Muscle layer of duodenum (tissue), 2 donors: ENCODE measurements at regions not wholly inside any gene's neighbourhood (a gene's known extent, or its start where the extent isn't known, plus 50 kb on each side); places are given as distances from the start of the nearest gene placed in this dataset.
"Not testable (repeated sequence)": the region's sequence is repeated elsewhere in the genome, so short reads cannot be mapped to it uniquely, and the experiment has no call there.

ENCODE experiments used
- H3K27ac ChIP-seq: one replicate; pipeline ENCODE4 v1.7.0; 2013; ENCODE audit warnings: mild to moderate bottlenecking, low read length
- H3K27me3 ChIP-seq: one replicate; pipeline ENCODE4 v1.7.0; 2013; ENCODE audit warnings: low read depth, mild to moderate bottlenecking, control low read depth, low read length
- H3K36me3 ChIP-seq, 2 donors: one replicate each; pipeline ENCODE4 v1.7.0; 2013; ENCODE audit warnings: low read length in 2 of 2, control low read depth in 1 of 2, mild to moderate bottlenecking in 1 of 2; ENCODE audit not compliant: insufficient read depth in 2 of 2, control insufficient read depth in 1 of 2
- H3K4me1 ChIP-seq, 2 donors: one replicate each; pipeline ENCODE4 v1.7.0; 2013; ENCODE audit warnings: low read length in 2 of 2, mild to moderate bottlenecking in 2 of 2, control low read depth in 1 of 2, moderate library complexity in 1 of 2; ENCODE audit not compliant: insufficient read depth in 2 of 2, control insufficient read depth in 1 of 2
- H3K4me3 ChIP-seq, 2 donors: one replicate each; pipeline ENCODE4 v1.7.0; 2013; ENCODE audit warnings: low read length in 2 of 2, low read depth in 1 of 2, mild to moderate bottlenecking in 1 of 2
- H3K9me3 ChIP-seq, 2 donors: one replicate each; pipeline ENCODE4 v1.7.0; 2013; ENCODE audit warnings: low read length in 2 of 2, control low read depth in 1 of 2, mild to moderate bottlenecking in 1 of 2; ENCODE audit not compliant: control insufficient read depth in 1 of 2
- donor health status: healthy.

DNA sequence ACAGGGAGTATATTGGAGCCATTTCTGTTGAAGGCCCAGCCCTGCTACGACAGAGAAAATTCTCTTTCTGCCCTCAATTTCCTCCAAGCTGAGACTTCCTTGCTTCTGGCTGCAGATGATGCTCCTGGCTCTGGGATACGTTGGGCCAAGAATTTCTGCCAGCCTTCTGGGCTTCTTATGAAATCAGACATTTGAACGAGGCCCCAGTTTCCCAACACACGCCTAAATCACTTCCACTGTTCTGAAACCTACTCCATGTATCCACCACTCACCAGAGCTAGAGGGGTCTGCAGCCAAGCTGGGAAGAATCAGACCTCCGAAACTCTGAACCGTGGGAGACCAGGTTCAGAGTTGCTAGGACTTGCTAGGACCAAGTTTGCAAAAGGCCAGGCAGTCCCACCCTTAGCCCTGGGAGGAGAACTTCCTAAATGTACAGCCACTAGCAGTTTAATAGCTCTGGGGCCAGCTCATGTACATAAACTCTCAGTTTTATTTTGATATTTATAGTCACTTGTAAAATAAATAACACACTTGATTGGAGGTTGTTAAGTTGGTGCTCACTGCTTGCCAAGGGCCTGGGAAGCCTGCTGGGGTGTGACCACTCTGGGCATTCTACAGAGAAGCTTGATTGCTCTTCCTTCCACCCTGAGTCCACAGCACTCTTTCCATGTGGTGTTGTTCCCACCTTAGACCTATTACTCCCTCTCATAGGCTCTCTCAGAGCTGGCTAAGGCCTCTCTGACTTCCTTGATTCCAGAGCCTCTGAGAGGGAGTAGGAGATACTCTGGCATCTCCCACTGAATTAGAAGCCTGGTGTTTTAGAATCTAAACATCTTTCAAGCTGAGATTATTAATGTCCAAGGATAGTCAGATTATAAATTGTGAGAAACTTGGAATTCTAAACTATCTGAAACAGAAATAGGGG lies 83.4 kb upstream of the TRABD2B start:
- Histone ChIP-seq H3K27me3 (no peaks in the 10 kb centered on the region), H3K9me3 (no peaks in the 10 kb centered on the region), H3K4me1 (no peaks in the 10 kb centered on the region), H3K36me3 (no peaks in the 10 kb centered on the region), H3K27ac (no peak overlapping the region), H3K4me3 (no peak overlapping the region)

DNA sequence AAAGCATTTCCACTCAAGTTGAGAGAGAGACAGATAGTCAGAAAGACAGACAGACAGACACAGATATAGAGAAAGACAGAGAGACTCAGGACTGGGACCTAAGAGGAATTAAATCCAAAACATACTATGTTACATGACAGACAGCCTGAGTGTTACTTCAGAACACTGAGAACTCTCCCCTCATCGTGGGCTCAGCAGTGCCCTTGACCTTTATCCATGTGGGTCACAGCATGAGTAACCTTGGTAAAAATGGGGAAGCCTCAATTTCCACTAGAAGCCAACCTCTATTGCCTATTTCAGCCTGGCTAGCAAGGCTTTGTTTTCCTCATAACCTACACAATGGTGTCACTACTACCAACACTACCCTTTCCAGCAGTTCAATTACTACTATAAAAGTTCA lies 81.9 kb upstream of the TRABD2B start:
- Histone ChIP-seq H3K27me3 (no peaks in the 10 kb centered on the region), H3K9me3 (no peaks in the 10 kb centered on the region), H3K36me3 (no peaks in the 10 kb centered on the region), H3K4me1 (no peaks in the 10 kb centered on the region), H3K4me3 (no peak overlapping the region), H3K27ac (no peak overlapping the region)

DNA sequence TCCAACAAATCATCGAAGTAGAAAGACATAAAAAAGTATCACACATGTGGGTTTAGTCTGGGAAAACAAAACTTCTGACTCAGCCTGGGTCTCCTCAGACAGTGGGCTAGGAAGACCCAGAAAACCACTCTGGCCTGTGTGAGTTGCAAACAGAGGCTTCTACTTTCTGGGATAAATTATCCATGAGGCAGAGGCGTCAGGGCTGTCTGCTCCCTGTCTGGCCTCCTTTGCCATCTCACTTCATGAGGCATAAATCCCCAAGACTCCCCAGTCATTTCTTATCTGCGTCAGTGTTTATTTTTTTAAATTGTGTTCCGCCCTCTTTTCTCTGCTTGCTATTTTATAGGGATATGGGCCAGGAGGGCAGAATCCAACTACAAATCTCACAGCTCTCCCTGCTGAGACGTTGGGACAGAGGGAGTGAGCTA lies 80.6 kb upstream of the TRABD2B start:
- no peaks in the 10 kb centered on the region for H3K27me3 ChIP-seq
- H3K27ac ChIP-seq, result no peak overlapping the region
- H3K4me1 ChIP-seq, result no peaks in the 10 kb centered on the region
- no peaks in the 10 kb centered on the region for H3K36me3 ChIP-seq
- no peaks in the 10 kb centered on the region for H3K9me3 ChIP-seq
- H3K4me3 ChIP-seq, result no peak overlapping the region

DNA sequence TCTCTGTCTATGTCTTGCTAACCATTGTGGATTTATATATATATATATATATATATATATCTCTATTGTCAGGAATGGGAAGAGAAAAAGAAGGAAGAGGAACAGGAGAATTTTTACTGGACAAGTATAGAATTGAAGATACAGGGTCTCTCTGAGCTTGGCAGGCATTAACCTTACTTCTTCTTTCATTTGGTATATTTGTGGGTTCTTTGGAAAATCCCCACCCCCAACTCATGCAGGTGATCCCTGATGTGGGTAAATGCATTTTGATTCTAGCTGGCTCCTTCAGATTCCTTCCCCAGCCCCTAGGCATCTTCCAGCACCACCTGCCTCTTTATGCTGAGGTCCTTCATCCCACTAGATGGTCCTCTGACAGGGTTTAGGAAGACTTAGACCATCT lies 78.8 kb upstream of the TRABD2B start:
- H3K9me3 ChIP-seq, result no peaks in the 10 kb centered on the region
- no peaks in the 10 kb centered on the region for H3K36me3 ChIP-seq
- no peaks in the 10 kb centered on the region for H3K27me3 ChIP-seq
- H3K4me1 ChIP-seq, result no peaks in the 10 kb centered on the region
- no peak overlapping the region for H3K27ac ChIP-seq
- no peak overlapping the region for H3K4me3 ChIP-seq

DNA sequence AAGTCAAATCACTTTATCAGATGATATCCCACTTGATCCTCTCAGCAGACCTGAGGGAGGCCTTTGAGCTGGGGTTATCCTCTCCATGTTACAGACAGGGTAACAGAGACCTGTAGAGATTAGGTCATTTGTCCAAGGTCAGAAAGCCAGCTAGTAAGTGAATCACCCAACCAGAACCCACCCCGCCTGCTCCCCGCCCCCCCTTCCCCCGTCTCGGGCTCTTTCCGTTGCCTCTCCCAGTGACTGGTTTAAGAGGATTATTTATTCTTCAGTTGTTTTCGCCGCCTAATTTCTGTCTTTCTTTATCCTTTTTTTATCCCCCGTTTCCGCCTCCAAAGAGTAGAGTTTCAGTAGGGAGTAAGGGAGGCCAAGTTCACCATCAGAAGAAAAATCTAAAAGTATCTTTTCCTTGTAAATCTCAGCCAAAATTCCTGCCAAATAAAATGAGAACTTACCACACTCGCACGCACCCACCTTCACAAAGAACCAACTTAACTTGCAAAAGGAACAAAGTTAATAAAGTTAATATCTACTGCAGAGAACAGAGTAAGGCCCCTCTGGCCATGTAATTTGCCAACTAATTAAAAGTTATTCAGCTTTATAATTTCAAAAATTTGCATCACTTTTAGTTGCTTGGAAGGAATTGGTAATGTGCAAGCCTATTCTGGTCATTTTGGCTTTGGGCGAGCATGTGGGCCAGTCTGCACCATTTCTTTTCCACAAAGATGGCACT lies 76.8 kb upstream of the TRABD2B start:
- Histone ChIP-seq H3K27ac (no peak overlapping the region), H3K36me3 (no peaks in the 10 kb centered on the region)

DNA sequence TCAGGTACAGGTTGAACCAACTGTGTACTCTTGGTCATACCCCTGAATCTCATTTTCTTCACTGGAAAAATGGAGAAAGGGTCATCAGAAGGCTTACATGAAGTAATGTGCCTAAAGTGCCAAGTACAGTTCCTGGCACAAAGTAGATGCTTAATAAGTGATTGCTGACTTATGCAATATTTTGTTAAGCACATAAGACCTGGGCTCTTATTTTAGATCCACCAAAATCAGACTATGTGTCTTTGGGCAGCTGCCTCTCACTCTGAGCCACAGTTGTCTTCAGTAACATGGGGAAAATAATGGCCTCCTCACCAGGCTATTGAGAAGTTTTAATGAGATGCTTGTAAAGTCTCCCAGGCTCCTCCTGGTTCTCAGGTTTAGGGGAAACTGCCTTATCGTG lies 74.3 kb upstream of the TRABD2B start:
- no peaks in the 10 kb centered on the region for H3K4me1 ChIP-seq
- no peaks in the 10 kb centered on the region for H3K27me3 ChIP-seq
- H3K36me3 ChIP-seq, result no peaks in the 10 kb centered on the region
- H3K27ac ChIP-seq, result no peak overlapping the region
- no peak overlapping the region for H3K4me3 ChIP-seq
- no peaks in the 10 kb centered on the region for H3K9me3 ChIP-seq

More for the DNA sequence above, 76.8 kb upstream of the TRABD2B start:
- Histone ChIP-seq H3K27me3 (no peaks in the 10 kb centered on the region), H3K9me3 (no peaks in the 10 kb centered on the region), H3K4me1 (no peaks in the 10 kb centered on the region), H3K4me3 (no peak overlapping the region)

DNA sequence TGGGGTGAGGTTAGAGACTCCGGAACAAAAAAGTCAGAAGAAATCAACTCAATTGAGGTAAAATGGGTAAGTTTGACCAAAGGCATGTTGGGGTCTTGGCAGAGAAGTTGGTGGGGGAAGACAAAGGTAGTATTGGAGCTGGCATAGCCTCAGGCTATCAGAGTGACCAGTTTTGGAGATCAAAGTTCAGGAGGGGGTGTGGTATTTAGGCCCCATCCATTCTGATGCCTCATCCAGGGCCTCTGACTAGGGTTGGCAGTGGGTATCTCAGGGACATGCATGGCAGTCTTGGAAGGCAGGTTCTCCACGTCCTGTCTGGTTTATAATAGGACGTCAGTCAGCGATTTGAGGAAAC lies 73.2 kb upstream of the TRABD2B start:
- H3K27ac ChIP-seq, result no peak overlapping the region

DNA sequence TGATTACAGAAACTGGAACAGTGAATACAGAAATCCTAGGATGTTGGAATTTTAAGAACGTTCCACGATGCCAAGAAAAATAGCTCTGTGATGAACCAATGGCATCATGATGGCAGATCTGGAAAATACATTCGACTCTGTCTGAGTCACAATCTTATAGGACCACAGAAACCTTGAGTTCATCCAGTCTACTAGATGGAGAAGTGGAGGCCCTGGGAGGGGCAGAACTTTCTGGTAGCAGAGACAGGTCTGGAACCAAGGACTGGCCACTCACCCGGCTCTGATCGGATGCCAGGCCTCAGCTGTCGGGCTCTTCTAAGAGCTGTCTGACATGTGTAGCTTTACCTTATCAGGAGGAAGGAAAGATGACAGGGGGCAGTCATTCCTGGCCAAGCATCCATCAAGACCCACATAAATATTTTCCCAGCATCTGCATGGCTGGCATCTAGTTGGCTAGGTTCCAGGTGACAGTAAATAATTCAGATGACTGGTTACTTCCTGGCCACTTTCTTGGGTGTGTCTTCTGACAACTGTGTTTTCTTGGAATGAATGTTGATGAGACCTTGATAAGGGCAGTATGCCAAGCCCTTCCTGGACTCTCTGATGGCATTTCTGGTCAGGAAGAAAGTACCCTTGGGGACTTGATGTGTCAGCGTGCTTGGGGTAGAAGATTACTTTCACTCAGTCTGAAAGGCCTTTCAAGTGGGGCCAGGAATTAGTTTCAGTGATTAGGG lies 72.6 kb upstream of the TRABD2B start:
- H3K36me3 ChIP-seq, result no peaks in the 10 kb centered on the region
- no peaks in the 10 kb centered on the region for H3K27me3 ChIP-seq
- H3K9me3 ChIP-seq, result no peaks in the 10 kb centered on the region
- H3K27ac ChIP-seq, result no peak overlapping the region
- no peak overlapping the region for H3K4me3 ChIP-seq
- H3K4me1 ChIP-seq, result no peaks in the 10 kb centered on the region

More for the DNA sequence above, 73.2 kb upstream of the TRABD2B start:
- Histone ChIP-seq H3K4me3 (no peak overlapping the region), H3K4me1 (no peaks in the 10 kb centered on the region), H3K9me3 (no peaks in the 10 kb centered on the region), H3K27me3 (no peaks in the 10 kb centered on the region), H3K36me3 (no peaks in the 10 kb centered on the region)

DNA sequence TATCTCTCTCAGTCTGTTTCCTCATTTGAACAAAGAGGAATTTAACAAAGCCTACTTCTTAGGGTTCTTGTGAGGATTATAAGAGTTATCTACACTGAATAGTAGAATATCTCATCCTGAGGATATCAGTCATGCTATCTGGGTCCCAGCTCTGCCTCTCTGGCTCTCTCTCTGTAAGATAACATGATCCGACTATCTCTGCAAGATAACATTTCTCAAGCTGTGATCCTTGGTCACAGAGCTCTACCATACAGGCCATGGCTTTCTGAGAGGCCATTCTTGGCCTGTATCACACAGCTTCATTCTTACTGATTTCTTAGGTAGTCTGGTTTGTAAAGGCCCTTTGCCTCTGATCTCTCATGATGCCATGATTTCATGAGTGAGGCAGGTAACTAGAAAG lies 71.0 kb upstream of the TRABD2B start:
- Histone ChIP-seq H3K27me3 (no peaks in the 10 kb centered on the region), H3K4me1 (no peaks in the 10 kb centered on the region), H3K9me3 (no peaks in the 10 kb centered on the region), H3K36me3 (no peaks in the 10 kb centered on the region), H3K27ac (no peak overlapping the region), H3K4me3 (no peak overlapping the region)

DNA sequence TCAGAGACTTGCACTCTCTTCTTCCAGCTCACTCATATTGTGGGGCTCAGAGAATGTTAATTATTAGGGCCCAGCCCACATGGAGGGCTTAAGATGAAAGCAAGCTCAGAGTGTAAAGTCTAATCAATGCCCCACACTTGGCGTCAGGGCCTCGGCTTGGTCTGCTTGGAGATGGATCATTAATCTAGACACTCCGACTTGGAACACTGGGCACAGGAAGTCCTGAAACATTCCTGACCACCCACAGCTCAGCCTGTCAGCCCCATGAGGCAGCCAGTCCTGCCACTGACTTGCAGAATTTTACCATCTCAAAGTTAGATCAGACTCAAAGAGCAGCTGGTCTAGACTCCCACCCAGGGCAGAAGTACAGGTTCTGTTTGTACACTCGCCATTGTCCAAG lies 69.8 kb upstream of the TRABD2B start:
- Histone ChIP-seq H3K4me1 (no peaks in the 10 kb centered on the region), H3K4me3 (no peak overlapping the region), H3K27ac (no peak overlapping the region), H3K9me3 (no peaks in the 10 kb centered on the region), H3K36me3 (no peaks in the 10 kb centered on the region), H3K27me3 (no peaks in the 10 kb centered on the region)

DNA sequence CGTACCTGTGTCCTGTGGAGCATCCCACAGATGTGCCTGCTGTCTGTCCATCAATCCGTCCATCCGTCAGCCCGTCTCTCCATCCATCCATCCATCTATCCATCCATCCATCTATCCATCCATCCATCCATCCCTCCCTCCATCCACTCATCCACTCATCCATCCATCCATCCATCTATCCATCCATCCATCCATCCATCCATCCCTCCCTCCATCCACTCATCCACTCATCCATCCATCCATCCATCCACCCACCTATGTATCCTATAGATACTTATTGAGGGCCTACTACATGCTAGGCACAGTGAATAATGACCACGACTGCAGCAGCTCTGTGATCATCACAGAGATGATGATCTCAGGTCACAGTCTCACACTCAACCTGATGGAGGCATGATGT lies 67.5 kb upstream of the TRABD2B start:
- H3K4me1 ChIP-seq, H3K27ac ChIP-seq, H3K9me3 ChIP-seq, H3K4me3 ChIP-seq, H3K27me3 ChIP-seq, H3K36me3 ChIP-seq: not testable (repeated sequence)
